HepG2 (cell line): ENCODE measurements at regions not wholly inside any gene's neighbourhood (a gene's known extent, or its start where the extent isn't known, plus 50 kb on each side); places are given as distances from the start of the nearest gene placed in this dataset.

Source experiments
- ATAC-seq: fragments of 200-7000 bp; cut with Tn5 transposase; 3 replicates; pipeline ENCODE4 v1.9.1; 2020; ENCODE audit warnings: mild to moderate bottlenecking, moderate library complexity
- BruUV-seq: library from RNA; stranded (reverse); fragments of 400-500 nt; replicated peaks from 2 replicates; lab custom pipeline; 2021; lab: Mats Ljungman, UMichigan
- CTCF ChIA-PET: fragments of 300-600 bp; formaldehyde crosslinking; extraction: SDS; loops from one replicate; lab custom pipeline; 2021; ENCODE audit warnings: low total read pairs, inconsistent platforms, low intra/inter-chr PET ratio; lab: Yijun Ruan, JAX
- POLR2A ChIA-PET: fragments of 350-600 bp; sonication (Branson Sonifier 250); formaldehyde crosslinking; loops from one replicate; lab custom pipeline; 2020; ENCODE audit warnings: antibody characterized with exemption, inconsistent platforms; lab: Yijun Ruan, JAX
- DNase-seq: peaks from one replicate; pipeline ENCODE4 v3.0.0-alpha.2; 2015; ENCODE audit warnings: low spot score
- FAIRE-seq: peaks from 3 replicates; lab custom pipeline; 2011; peaks lifted over from hg19 to GRCh38; lab: Jason Lieb, UNC
- H2AFZ ChIP-seq: one replicate; pipeline ENCODE4 v1.6.1; 2011; ENCODE audit warnings: low read length, inconsistent platforms
- H3K27ac ChIP-seq: fragments of 300-600 bp; 3 replicates; pipeline ENCODE4 v1.8.0; 2011; ENCODE audit warnings: mixed run types, mild to moderate bottlenecking, mixed read lengths, low read length, inconsistent platforms; ENCODE audit not compliant: insufficient read depth; ENCODE audit errors: extremely low read length
- H3K27me3 ChIP-seq, 2 experiments: fragments of 200-600 bp in 1 of 2; 2 replicates in 1 of 2; 3 replicates in 1 of 2; pipeline versions ENCODE4 v1.6.0 to v1.8.0; 2011; ENCODE audit warnings: low read length in 2 of 2, mild to moderate bottlenecking in 2 of 2, moderate library complexity in 2 of 2, inconsistent platforms in 1 of 2; ENCODE audit not compliant: insufficient read depth in 2 of 2, control insufficient read depth in 1 of 2
- H3K36me3 ChIP-seq, 2 experiments: fragments of 200-600 bp in 1 of 2; replicated peaks in 1 of 2; 2 replicates in 1 of 2; 3 replicates in 1 of 2; pipeline versions ENCODE4 v1.5.1 to v1.8.0; 2011; ENCODE audit warnings: low read length in 2 of 2, inconsistent platforms in 1 of 2; ENCODE audit not compliant: insufficient read depth in 2 of 2, control insufficient read depth in 1 of 2
- H3K4me1 ChIP-seq: 2 replicates; pipeline ENCODE4 v1.5.1; 2012; ENCODE audit warnings: low read length, inconsistent platforms; ENCODE audit not compliant: insufficient read depth
- H3K4me2 ChIP-seq: 2 replicates; pipeline ENCODE4 v1.6.0; 2011; ENCODE audit warnings: low read depth, low read length, inconsistent platforms
- H3K4me3 ChIP-seq, 3 experiments: fragments of 200-600 bp in 1 of 3; sonication (generic), shearing (Covaris generic) in 1 of 3; replicated peaks in 1 of 3; 2 replicates each; pipeline ENCODE4 v1.5.1; 2011 to 2016; ENCODE audit warnings: low read length in 3 of 3, inconsistent platforms in 2 of 3, low read depth in 2 of 3, mild to moderate bottlenecking in 2 of 3, control low read depth in 1 of 3, mixed read lengths in 1 of 3; ENCODE audit not compliant: insufficient read depth in 1 of 3
- H3K79me2 ChIP-seq: one replicate; pipeline ENCODE4 v1.6.1; 2011; ENCODE audit warnings: low read length, inconsistent platforms; ENCODE audit not compliant: insufficient read depth
- H3K9ac ChIP-seq: 2 replicates; pipeline ENCODE4 v1.6.0; 2011; ENCODE audit warnings: mild to moderate bottlenecking, low read depth, low read length, inconsistent platforms; ENCODE audit not compliant: insufficient read depth
- H3K9me3 ChIP-seq: 2 replicates; pipeline ENCODE4 v1.5.1; 2012; ENCODE audit warnings: mild to moderate bottlenecking, low read length
- H4K20me1 ChIP-seq: 2 replicates; pipeline ENCODE4 v1.6.0; 2011; ENCODE audit warnings: inconsistent platforms, mild to moderate bottlenecking, low read length, moderate library complexity; ENCODE audit not compliant: insufficient read depth
- CENPT ChIP-seq: sonication (generic); formaldehyde crosslinking; IDR thresholded peaks from 2 replicates; pipeline ENCODE4 v1.8.0; 2022; ENCODE audit warnings: low read depth, mild to moderate bottlenecking, moderate library complexity, missing genetic modification reagents
- JUNB ChIP-seq: sonication (generic); formaldehyde crosslinking; IDR thresholded peaks from 2 replicates; pipeline ENCODE4 v1.8.0; 2022; ENCODE audit warnings: missing genetic modification reagents, mild to moderate bottlenecking, borderline replicate concordance
- NCOA1 ChIP-seq: sonication (generic); formaldehyde crosslinking; IDR thresholded peaks from 2 replicates; pipeline ENCODE4 v1.9.0; 2021; ENCODE audit warnings: missing genetic modification reagents
- XRCC5 ChIP-seq: fragments of 200-400 bp; formaldehyde crosslinking; optimal IDR thresholded peaks from 2 replicates; pipeline ENCODE3; 2017; ENCODE audit warnings: mild to moderate bottlenecking, low read length
- ZNF318 ChIP-seq: sonication (generic); formaldehyde crosslinking; IDR thresholded peaks from 2 replicates; pipeline ENCODE4 v1.4.0; 2020; ENCODE audit warnings: mild to moderate bottlenecking, missing genetic modification reagents
- ZNF343 ChIP-seq: sonication (generic); formaldehyde crosslinking; IDR thresholded peaks from 2 replicates; pipeline ENCODE4 v1.4.0; 2020; ENCODE audit warnings: mild to moderate bottlenecking, missing genetic modification reagents
- ZNF569 ChIP-seq: sonication (generic); formaldehyde crosslinking; IDR thresholded peaks from 2 replicates; pipeline ENCODE4 v1.5.0; 2020; ENCODE audit warnings: mild to moderate bottlenecking, missing genetic modification reagents, moderate library complexity, borderline replicate concordance
- ZNF570 ChIP-seq: sonication (generic); formaldehyde crosslinking; IDR thresholded peaks from 2 replicates; pipeline ENCODE4 v1.4.0; 2020; ENCODE audit warnings: mild to moderate bottlenecking, missing genetic modification reagents, borderline replicate concordance
- ZNF776 ChIP-seq: sonication (generic); formaldehyde crosslinking; IDR thresholded peaks from 2 replicates; pipeline ENCODE4 v1.4.0; 2020; ENCODE audit warnings: mild to moderate bottlenecking, missing genetic modification reagents
- WGBS: methylation state at CpG from one replicate; pipeline ENCODE4 v1.1.6; 2017; ENCODE audit warnings: low lambda C conversion rate; 5-methylcytosine and 5-hydroxymethylcytosine counted together
- in situ Hi-C: cut with HindIII; loops from 2 replicates; pipeline ENCODE4 v1.10.0; 2017; ENCODE audit warnings: low pct_unique_long_range_greater_than_20kb; ENCODE audit not compliant: extremely low pct_ligation_motif_present
- intact Hi-C: fragments of 100-400 bp; cut with micrococcal nuclease; formaldehyde crosslinking; loops from one replicate; pipeline ENCODE4 v1.10.0; 2022; ENCODE audit not compliant: unreplicated experiment

- Histone ChIP-seq H3K27ac (no peak overlapping the region), H2AFZ (no peak overlapping the region), H3K4me1 (peaks cover 18% of the 10 kb centered on the region), H3K79me2 (no peaks in the 10 kb centered on the region), H3K4me2 (no peak overlapping the region), H4K20me1 (no peaks in the 10 kb centered on the region), H3K9me3 (no peaks in the 10 kb centered on the region), H3K36me3 (no peaks in the 10 kb centered on the region), H3K4me3 (no peak overlapping the region), H3K9ac (no peak overlapping the region), H3K27me3 (no peaks in the 10 kb centered on the region)
- DNase-seq (no peak), FAIRE-seq (no peak), ATAC-seq (no peak)
- WGBS: 47% methylated on average over 2 of the region's 2 CpGs
- POLR2A ChIA-PET: no interaction called here
- intact Hi-C loops: no loop called here
- no TSS peak for BruUV-seq
- CTCF ChIA-PET: no interaction called here
- TF ChIP-seq ZNF343 (no peak), JUNB (CRISPR knock-in tag) (no peak), ZNF776 (CRISPR knock-in tag) (no peak), ZNF570 (no peak), ZNF569 (CRISPR knock-in tag) (no peak), ZNF318 (CRISPR knock-in tag) (no peak), XRCC5 (no peak), NCOA1 (no peak), CENPT (CRISPR knock-in tag) (no peak)
- in situ Hi-C loops: no loop called here
Observed at GRCh38 chr11:28833670-28834069, 725.5 kb downstream of the METTL15 start.
